Stimulated activated CD4-positive, alpha-beta T cell treated with anti-CD3 and anti-CD28 coated beads, Interleukin-2, amount 100 ng/mL, for 48 hours (primary cell): ENCODE measurements at regions not wholly inside any gene's neighbourhood (a gene's known extent, or its start where the extent isn't known, plus 50 kb on each side); places are given as distances from the start of the nearest gene placed in this dataset.
"Not testable (repeated sequence)": the region's sequence is repeated elsewhere in the genome, so short reads cannot be mapped to it uniquely, and the experiment has no call there.

ENCODE experiments used
- DNase-seq, 2 donors: peaks; one replicate each; pipeline ENCODE4 v3.0.0-alpha.2; 2020

DNA sequence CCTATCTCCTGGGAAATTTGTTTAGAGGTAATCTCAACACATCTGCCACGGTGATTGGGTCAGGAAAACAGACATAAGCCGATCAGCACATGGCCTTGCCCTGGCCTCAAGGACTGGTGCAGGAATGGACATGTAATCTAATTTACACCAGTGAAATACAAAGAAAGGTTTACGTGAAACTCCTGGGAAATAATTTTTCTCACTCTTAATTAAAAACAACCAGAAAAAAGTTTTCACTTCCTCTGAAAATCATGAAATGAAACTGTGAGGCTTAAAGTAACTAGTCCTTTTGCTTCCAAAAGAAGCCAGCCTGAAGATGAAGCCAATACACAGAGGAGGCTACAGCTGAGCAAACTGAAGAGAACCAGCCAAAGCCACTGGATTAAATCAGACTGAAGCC, 154.1 kb upstream of the FAM241A start:
- DNase-seq: no peak

DNA sequence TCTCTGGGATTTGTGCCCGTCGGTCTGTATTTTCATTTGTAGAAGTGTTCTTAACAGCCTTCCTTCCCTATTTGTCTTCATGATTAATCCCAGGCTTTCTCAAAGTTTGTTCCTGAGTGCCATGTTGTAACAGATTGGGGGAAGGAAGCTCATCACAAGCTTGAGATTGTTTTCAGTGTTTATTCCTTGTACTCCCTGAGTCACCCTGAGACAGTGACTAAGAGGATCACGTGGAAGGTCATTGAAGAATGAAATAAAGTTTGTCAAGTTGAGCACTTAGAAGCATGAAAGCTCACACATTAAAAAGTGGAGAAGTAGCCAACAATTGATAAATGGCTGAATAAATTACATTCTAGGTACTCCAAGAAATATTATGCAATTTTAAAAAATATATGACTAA, 153.5 kb upstream of the FAM241A start:
- DNase-seq: no peak

DNA sequence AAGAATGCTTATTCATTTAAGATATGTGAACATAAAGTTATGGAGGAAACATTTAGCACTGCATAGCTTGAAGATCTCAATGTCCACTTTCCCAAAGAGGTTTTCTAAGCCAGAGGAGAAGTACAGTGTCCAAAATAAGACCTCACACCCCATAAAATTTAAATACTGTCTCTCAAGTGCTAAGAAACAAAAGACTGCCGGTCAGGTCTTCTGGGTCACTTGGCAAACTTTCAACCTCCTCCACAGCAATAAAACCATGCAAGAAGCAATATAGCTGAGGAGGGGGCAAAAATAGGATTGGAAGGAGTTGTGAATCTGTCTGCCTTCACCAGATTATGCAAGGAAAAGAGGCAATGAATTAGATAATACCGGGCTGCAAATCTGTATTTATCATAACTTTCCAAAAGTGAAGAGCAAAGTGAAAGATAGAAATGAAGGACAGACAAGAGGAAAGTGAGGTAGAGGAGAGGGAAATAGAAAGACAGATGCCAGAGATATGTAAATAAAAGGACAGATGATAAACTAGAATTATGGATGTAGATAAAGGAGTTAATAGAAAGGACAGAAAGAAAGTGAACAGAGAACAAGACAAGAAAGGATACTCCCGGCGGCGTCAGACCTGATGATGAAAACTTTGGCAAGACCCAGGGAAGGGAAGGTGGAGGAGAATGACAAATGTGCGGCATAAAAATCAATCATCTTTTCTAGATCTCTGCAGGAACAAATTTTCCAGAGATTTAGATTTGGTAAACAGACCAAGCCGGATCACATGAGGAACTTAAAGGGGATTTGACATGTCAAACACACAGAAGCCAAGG, 152.7 kb upstream of the FAM241A start:
- DNase-seq: no peak

DNA sequence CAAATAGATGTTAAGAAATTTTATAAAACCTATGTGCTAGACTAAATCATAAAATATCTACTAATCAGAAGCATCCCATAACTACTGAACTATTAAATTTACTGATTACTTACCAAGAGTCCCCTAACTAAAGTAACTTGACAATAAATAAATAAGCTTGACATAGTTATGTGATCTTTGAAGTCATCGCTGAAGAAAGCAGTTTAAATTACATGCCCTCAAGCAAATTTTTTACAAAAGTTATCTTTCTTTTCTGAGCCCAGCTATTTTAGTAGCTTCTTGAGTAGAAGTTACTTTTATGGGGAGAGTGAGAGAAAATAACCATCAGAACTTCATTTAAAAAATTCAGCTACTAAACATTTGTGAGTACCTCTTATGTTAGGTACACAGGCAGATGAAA, 150.9 kb upstream of the FAM241A start:
- DNase-seq: no peak

DNA sequence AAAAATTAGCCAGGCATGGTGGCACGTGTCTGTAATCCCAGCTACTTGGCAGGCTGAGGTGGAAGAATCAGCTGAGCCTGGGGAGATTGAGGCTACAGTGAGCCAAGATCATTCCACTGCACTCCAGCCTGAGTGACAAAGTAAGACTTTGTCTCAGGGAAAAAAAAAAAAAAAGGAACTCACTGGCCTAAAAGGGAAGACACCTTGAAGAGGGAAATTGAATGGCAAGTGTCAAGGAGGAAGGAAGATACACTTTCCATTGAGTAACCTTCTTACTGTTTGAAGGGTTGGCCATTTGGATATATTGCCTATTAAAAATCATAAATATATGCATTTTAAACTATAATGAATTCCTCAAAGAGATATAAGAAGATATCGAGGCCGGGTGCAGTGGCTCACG, 147.5 kb upstream of the FAM241A start:
- no peak for DNase-seq

DNA sequence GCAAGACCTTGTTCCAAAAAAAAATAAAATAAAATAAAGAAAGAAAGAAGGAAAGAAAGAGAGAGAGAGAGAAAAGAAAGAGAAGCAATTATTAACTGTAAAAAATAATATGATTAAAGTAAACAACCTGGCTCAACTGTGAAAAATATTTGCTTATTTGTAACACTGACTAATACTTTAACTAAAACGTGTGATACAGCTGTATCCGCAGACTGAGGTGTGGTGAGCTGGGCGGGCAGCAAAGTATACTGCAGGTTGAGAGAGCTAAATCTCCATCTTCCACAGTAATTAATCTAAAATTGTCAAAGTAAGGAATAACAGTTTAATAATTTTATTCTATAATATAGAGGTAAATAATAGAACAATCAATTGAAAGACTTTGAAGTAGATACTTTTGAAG, 145.5 kb upstream of the FAM241A start:
- DNase-seq: no peak

DNA sequence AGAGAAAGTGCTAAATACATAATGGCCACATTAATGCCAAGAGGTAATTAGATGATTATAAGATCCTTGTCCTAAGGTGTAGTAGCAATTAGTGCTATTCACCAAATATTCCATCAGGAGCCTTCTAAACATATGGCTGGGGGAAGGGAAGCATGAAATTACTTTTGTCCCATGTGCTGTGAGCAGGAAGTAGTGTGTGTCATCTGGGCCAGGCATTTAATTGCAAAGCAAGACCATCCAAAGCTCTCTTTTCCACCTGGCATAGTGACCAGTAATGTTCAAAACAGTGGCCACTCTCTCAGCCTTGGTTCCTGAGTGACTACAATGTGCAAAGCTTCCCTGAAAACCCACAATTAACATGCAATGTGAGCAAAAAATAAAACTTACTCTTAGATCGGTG, 144.2 kb upstream of the FAM241A start:
- DNase-seq: no peak

DNA sequence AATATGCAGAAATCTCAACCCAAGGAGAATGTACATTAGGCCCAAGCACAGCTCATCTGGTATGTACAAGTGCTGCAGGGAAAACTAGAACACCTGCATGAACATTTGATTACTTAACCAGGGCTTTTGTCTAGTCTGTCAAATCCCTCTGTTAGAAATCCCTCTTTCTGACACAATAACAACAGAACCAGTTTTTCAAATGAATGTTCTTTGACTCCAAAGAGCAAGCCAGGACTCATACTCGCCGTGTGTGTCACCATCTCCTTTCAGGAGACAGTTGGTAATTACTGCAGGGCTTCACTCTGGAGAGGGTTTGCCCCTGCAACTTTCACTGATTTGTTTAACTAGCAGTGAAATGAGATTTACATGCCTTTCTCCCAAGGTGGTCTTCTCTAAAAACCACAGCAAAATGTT, 143.0 kb upstream of the FAM241A start:
- DNase-seq: no peak

DNA sequence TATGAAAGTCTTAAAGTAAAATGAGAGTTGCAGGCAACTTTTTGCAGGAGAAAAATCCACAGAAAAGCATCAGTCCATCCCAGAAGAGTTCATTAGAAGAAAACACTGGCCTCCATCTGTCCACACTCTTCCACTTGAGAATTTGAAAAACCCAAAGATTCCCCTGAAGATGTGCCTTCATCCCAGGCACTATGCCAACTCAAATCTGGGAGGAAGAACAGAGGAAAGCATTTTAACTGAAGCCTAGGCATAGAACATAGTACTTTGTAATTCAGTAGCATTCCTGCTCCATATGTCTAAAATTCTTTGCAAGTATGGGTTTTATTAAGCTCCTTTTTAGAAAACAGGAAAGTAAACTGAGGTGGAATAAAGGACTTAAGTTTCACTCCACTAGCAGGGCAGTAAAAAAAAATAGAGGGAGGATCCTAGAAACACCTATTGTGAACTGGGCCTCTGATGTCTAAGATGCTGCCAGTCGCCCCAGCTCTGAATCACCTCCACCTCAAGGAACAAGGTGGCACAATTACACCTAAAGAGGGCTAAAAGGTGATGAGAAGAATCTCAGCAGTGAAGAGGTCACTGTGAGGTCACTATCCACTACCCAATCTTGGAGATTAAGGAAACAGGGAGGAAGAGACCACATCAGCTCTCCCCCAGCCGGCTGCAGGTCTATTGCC, 141.9 kb upstream of the FAM241A start:
- DNase-seq: no peak

DNA sequence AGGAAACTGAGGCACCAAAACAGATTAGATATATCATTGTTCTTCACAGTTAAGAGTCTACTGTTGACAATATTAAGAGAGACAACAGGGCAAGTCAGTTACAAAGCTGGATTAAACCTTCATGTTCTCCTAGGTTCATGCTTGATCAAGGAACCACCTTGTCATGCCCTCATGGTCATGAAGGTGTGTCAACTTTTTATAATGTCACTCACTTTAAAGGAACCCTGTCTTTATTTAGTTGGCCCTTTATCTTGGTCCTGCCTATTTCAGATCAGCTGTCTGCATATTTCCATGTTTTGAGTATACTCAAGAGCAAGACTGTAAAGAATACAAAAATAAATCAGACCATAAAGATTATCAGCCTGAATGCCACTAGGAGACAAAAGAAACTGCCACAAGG, 140.2 kb upstream of the FAM241A start:
- DNase-seq: no peak

DNA sequence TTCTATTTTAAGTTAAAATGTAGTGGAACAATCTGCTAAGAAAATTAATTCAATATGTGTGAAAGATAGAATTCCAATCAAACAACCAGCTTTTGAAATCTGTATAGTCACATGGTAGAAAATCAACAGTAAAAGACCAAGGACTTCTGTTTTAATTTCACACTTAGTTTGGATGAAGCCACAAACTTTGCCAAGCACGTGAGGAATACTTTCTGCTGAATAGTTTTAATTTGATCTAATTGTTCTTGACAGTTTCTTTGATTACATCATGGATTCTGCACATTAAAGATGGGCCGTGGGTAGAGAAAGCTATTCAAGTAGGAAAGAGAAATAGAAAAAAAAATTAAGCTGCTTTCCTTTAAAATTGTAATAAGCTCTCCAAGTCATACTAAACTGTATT, 137.9 kb upstream of the FAM241A start:
- no peak for DNase-seq

DNA sequence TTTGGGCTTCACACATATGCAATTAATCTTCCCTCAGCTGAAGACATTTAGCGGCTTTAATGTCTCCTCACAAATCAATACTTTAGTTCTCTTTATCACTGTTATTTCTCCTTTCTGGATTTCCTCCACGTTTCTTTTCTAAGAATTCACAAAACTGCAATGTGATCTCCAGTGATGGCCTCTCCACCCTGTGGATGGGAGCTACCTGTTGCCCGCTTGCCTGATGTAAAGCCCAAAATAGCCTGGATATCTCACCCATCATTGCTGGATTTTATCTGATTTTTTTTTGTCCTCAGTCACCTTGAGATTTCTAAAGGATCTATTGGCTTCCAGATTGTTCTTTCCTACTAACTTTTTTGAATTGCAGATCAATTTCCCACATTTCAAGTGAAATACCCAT, 129.3 kb upstream of the FAM241A start:
- no peak for DNase-seq

DNA sequence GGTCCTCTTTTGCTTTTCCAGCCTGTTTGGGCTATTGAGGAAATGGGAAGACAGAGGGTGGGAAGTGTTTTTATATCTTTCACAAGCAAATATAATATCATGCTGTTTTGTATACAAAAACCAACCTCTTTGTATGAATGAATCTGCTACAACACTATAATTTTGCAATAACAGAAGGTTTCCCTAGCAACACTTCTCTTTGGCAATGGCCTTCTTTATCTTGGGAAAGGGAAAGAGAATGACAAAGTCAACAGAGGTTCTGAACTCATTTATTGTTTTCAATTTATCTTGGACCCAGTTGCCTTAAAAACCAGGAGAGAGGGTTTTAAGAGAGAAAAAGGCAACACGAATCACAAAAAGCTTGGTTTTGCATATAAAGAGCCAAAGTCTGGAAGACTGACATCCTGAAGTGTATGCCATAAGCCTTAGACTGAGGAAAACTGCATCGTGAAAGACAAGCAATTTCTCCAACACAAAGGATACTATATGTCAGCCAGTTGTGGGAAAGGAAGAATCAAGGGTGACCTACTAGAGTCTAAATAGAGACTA, 121.8 kb upstream of the FAM241A start:
- DNase-seq: no peak

DNA sequence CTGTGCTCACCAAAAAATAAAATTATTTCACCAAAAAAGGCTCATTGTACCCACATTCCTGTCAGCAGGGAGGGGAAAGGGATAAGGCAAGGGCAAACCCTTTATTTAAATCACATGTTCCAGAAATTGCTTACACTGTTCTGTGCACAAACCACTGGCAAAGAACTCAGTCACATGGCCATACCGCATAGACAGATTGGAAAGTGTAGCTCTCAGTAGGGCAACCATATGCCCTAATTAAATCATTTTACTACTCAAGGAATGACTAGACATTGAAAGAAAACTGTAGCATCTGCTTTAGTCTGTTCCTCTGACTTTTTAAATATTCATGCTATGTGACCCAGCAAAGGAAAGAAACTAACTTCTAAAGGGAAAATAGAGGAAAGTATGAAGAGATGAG, 119.2 kb upstream of the FAM241A start:
- no peak for DNase-seq

DNA sequence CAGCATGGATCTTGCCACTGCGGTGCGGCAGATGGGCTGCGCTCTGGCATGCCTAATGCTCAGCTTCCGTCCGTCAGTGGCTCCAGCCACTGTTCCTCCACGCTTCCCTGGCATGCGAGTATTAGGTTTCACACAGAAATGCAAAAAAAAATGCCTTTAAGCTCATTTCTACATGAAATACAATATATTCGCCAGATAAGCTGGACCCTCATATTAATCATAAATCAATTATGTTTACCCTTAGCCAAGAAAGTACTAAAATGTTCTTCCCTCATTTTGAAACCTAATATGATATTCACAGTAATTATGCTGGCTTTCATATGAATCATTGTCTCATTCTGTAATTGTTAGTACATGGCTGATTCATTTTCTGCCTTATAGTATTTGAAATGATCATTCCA, 115.5 kb upstream of the FAM241A start:
- no peak for DNase-seq

DNA sequence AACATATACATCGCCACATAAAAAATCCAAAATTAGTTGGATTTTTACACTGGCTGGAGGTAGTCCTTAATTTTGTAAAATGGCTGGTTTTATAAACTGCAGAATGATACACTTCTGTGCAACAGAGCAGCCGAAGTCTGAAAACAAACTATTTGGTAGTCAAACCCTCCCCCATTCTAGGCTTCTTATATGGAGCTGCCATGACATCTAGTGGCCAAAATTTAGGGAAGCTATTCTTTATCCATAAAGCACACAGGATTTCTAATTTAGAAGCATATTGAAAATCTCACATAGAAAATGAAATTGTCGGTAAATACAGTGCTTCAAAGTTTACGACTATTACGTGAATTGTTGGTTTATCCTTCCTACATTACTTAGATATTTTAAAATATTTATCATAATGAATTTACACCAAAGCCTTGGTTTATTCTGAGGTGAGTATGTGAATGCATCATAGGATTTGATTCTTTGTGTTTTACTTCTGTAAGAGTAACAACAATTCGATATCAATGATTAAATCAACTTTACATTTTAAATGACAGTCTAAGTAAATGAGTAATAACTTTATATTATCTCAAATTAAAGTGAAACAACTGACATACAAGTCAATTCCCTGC, 113.4 kb upstream of the FAM241A start:
- DNase-seq: no peak

DNA sequence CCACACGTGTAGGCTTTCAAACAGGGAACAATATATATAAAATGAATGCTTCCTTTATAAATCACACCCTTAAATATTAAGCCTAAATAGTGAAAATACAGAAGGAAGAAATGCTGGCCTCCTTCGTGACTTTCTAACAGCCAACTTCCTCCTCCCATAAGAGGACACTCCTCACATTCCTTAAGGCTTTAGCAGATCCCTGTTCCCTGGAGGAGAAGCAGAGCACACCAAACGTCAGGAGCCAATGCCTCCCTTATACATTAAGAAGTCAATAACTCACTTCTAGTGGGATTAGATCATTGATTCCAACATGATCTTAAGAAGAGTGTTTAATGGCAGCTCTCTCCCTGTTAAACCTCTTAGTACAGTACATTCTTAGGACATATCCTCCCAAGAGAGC, 108.4 kb upstream of the FAM241A start:
- DNase-seq: no peak

DNA sequence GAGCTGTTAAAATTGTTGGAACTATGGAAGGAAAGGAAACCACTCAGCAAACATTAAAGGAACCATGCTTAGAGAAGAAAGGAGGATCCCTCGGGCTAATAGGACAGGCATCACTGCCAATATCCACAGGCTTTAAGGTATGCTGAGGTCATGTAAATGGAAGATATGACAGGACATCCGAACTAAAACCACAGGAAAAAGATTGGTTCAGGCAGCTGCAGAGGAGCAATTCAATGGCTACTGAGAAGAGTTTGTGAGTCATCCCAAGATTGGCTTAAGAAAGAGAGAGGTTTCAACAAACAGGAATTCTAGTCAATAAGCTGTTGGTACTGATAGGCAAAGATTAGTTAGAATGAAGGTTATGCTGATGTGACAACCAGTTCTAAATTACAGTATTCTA, 106.4 kb upstream of the FAM241A start:
- DNase-seq: no peak

DNA sequence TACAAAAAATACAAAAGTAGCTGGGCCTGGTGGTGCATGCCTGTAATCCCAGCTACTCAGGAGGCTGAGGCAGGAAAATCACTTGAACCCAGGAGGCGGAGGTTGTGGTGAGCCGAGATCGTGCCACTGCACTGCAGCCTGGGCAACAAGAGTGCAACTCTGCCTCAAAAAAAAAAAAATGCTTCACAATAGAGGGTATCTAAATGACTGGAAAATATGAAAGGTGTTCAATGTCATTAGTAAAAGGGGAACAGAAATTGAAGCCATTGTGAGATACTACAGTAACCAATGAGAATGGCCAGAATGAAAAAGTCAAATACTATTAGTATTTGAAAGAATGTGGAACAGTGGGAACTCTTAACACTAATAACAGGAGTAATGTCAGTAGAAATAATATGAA, 96.1 kb upstream of the FAM241A start:
- DNase-seq: not testable (repeated sequence)

DNA sequence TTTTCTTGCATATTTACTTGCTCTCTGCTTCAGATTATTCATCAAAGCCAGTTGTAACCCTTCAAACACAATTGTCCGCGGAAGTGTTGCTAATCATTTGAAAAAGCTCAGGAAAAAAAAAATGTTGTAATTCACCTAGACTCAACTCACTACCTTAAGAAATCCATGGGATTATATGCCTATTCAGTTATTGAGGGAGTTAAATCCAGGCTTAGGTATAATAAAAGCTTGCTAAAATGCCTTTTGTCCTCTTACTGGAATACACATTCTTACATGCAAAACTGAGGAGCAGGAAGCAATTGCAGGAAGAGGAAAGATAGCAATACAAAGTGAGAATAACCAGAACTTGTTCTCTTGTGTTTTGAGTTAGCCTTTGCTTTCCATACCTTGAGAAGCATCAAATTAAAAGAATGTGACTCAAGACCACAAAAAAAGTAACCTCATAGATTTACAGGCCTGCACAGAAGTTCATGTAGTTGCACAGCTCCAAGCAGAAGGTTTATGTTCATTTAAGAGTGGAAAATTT, 91.4 kb upstream of the FAM241A start:
- no peak for DNase-seq

DNA sequence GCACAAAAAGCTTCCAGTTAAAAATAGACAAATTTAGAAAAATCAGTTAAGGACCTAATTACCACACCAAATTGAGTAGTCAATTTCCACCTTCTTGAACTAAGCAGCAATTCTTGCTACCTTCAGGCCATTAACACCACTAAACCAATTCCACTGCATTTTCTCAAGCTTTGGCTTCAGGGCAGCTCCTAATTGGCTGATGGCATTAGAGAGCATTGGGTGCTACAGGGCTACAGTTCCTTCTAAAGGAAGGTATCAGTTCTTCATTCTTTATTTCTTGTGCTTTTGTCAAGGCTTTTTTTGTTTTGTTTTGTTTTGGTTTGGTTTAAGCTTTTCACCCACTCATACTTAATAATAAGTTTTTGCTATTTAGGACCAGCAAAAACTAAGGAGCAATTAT, 90.2 kb upstream of the FAM241A start:
- DNase-seq: no peak

DNA sequence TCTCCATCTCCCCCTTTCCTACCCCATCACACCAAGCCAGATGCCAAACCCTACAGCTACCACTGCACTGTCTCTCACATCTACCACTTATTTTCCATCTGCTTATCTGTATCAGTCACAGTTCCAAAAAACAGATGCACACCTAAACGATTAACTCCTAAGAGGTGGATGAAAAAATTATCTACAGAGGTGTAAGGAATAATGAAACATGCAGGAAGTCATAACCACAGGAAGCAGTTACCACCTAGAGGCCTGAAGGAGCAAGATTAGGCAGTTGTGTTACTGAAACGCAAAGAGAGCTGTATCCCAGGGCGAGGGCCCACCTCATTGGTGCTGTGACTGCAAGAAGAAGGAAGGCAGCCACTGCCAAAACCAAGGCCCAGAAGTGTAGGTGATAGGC, 87.8 kb upstream of the FAM241A start:
- no peak for DNase-seq

DNA sequence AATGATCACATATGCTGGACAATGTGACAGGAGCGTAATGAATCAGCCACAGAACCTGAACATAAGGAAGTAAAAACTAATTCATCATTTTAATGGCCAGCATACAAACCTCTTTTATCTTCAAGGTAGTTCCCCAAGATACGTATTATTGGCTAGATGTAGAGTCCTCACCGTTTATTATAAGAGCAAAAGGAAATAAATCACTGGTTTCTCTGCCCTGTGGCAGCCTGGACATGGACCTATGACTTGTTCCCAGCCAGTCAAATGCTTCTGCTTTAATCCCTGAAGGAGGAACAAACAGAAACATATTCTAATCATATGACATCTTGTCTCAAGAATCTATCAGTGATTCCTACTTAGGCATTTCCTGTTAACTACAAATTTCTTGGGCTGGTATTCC, 86.8 kb upstream of the FAM241A start:
- no peak for DNase-seq

DNA sequence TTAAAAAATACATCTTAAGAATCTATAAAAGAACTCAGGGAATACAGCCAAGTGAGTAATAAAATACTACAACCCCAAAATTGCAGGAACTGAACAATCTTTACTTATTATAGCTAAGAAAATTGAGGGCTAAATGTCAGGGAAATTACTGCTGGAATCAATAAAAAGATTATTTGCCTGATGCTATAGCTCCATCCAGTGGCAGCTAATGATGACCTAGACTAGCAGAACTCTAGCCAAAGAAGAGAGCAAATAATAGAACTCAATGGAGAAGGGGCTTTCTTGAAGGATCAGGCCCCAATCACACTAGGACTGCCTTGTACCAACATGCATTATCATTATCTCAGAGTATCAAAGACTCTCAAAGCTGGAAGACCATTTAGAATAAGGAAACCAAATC, 85.0 kb upstream of the FAM241A start:
- no peak for DNase-seq
